ENCODE measurements at regions not wholly inside any gene's neighbourhood (a gene's known extent, or its start where the extent isn't known, plus 50 kb on each side); places are given as distances from the start of the nearest gene placed in this dataset.

GRCh38 chr6:4185846-4186245, 50.5 kb upstream of the ECI2 start:
- no peaks in the 10 kb centered on the region for H3K9me3 ChIP-seq (ENCODE audit: low read length)

DNA sequence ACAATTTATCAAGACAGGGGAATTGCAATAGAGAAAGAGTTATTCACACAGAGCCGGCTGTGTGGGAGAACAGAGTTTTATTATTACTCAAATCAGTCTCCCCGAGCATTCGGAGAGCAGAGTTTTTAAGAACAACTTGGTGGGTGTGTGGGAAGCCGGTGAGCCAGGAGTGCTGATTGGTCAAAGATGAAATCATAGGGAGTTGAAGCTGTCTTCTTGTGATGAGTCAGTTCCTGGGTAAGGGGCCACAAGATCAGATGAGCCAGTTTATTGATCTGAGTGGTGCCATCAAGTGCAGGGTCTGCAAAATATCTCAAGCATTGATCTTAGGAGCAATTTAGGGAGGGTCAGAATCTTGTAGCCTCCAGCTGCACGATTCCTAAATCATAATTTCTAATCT, 50.0 kb upstream of the ECI2 start:
- no peaks in the 10 kb centered on the region for H3K9me3 ChIP-seq (ENCODE audit: low read length)
- H3K9ac ChIP-seq (ENCODE audit: low read length), result no peak overlapping the region
- H4K20me1 ChIP-seq (ENCODE audit: insufficient read depth), result no peaks in the 10 kb centered on the region
- no peak overlapping the region for H3K4me2 ChIP-seq (ENCODE audit: low read length)
- H3K79me2 ChIP-seq (replicated peaks; ENCODE audit: insufficient read depth, low read length), result no peaks in the 10 kb centered on the region
- H3K36me3 ChIP-seq (ENCODE audit: insufficient read depth, low read length), result no peaks in the 10 kb centered on the region
- H3K9me2 ChIP-seq (ENCODE audit: insufficient read depth, low read length), result no peaks in the 10 kb centered on the region
- TF ChIP-seq TAF1 (IDR thresholded peaks at IDR 0.05; ENCODE audit: low read depth) (no peak), SMC3 (conservative IDR thresholded peaks at IDR 0.05; ENCODE audit: poor library complexity) (no peak), POLR2AphosphoS5 (IDR thresholded peaks at IDR 0.05) (no peak), MXI1 (conservative IDR thresholded peaks at IDR 0.05; ENCODE audit: poor library complexity, severe bottlenecking) (no peak), RAD21 (conservative IDR thresholded peaks at IDR 0.05) (no peak), EP300 (conservative IDR thresholded peaks at IDR 0.05; ENCODE audit: poor library complexity, severe bottlenecking) (no peak), EZH2 (IDR thresholded peaks at IDR 0.05; ENCODE audit: borderline replicate concordance, insufficient read depth, low read length, poor library complexity, severe bottlenecking) (no peak)
- TF ChIP-seq, protein P1, sequence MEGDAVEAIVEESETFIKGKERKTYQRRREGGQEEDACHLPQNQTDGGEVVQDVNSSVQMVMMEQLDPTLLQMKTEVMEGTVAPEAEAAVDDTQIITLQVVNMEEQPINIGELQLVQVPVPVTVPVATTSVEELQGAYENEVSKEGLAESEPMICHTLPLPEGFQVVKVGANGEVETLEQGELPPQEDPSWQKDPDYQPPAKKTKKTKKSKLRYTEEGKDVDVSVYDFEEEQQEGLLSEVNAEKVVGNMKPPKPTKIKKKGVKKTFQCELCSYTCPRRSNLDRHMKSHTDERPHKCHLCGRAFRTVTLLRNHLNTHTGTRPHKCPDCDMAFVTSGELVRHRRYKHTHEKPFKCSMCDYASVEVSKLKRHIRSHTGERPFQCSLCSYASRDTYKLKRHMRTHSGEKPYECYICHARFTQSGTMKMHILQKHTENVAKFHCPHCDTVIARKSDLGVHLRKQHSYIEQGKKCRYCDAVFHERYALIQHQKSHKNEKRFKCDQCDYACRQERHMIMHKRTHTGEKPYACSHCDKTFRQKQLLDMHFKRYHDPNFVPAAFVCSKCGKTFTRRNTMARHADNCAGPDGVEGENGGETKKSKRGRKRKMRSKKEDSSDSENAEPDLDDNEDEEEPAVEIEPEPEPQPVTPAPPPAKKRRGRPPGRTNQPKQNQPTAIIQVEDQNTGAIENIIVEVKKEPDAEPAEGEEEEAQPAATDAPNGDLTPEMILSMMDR (IDR thresholded peaks at IDR 0.05; ENCODE audit: poor library complexity, severe bottlenecking), result no peak
- TF ChIP-seq, protein P2, sequence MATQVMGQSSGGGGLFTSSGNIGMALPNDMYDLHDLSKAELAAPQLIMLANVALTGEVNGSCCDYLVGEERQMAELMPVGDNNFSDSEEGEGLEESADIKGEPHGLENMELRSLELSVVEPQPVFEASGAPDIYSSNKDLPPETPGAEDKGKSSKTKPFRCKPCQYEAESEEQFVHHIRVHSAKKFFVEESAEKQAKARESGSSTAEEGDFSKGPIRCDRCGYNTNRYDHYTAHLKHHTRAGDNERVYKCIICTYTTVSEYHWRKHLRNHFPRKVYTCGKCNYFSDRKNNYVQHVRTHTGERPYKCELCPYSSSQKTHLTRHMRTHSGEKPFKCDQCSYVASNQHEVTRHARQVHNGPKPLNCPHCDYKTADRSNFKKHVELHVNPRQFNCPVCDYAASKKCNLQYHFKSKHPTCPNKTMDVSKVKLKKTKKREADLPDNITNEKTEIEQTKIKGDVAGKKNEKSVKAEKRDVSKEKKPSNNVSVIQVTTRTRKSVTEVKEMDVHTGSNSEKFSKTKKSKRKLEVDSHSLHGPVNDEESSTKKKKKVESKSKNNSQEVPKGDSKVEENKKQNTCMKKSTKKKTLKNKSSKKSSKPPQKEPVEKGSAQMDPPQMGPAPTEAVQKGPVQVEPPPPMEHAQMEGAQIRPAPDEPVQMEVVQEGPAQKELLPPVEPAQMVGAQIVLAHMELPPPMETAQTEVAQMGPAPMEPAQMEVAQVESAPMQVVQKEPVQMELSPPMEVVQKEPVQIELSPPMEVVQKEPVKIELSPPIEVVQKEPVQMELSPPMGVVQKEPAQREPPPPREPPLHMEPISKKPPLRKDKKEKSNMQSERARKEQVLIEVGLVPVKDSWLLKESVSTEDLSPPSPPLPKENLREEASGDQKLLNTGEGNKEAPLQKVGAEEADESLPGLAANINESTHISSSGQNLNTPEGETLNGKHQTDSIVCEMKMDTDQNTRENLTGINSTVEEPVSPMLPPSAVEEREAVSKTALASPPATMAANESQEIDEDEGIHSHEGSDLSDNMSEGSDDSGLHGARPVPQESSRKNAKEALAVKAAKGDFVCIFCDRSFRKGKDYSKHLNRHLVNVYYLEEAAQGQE (IDR thresholded peaks at IDR 0.05; ENCODE audit: borderline replicate concordance), result no peak
- H2AFZ ChIP-seq (ENCODE audit: low read depth, low read length), result no peak overlapping the region
- no peaks in the 10 kb centered on the region for H3K27me3 ChIP-seq (ENCODE audit: insufficient read depth, low read depth, low read length)
- H3F3A ChIP-seq (ENCODE audit: insufficient read depth, low read length, poor library complexity, severe bottlenecking), result no peaks in the 10 kb centered on the region
- H3K27ac ChIP-seq (ENCODE audit: low read length), result no peak overlapping the region
- no peak overlapping the region for H3K4me3 ChIP-seq (ENCODE audit: low read length)

More at GRCh38 chr6:4185846-4186245, 50.5 kb upstream of the ECI2 start:
- Histone ChIP-seq H3K9ac (ENCODE audit: low read length) (no peak overlapping the region), H3K9me2 (ENCODE audit: insufficient read depth, low read length) (no peaks in the 10 kb centered on the region), H3K79me2 (replicated peaks; ENCODE audit: insufficient read depth, low read length) (no peaks in the 10 kb centered on the region), H3K27me3 (ENCODE audit: insufficient read depth, low read depth, low read length) (no peaks in the 10 kb centered on the region), H3K4me2 (ENCODE audit: low read length) (no peak overlapping the region), H3K27ac (ENCODE audit: low read length) (no peak overlapping the region), H3F3A (ENCODE audit: insufficient read depth, low read length, poor library complexity, severe bottlenecking) (no peaks in the 10 kb centered on the region), H2AFZ (ENCODE audit: low read depth, low read length) (no peak overlapping the region), H3K36me3 (ENCODE audit: insufficient read depth, low read length) (no peaks in the 10 kb centered on the region), H3K4me3 (ENCODE audit: low read length) (no peak overlapping the region), H4K20me1 (ENCODE audit: insufficient read depth) (no peaks in the 10 kb centered on the region)
- TF ChIP-seq SMC3 (conservative IDR thresholded peaks at IDR 0.05; ENCODE audit: poor library complexity) (no peak), MXI1 (conservative IDR thresholded peaks at IDR 0.05; ENCODE audit: poor library complexity, severe bottlenecking) (no peak), POLR2AphosphoS5 (IDR thresholded peaks at IDR 0.05) (no peak)
- TF ChIP-seq, protein P1 (IDR thresholded peaks at IDR 0.05; ENCODE audit: poor library complexity, severe bottlenecking), result no peak

Small RNAs in the stretch of these regions (small RNA-seq; reads per million reads assigned to genes)
- gene AL133393.1 (0 reads per million in 3 experiments), gene RNA5SP202 (0.26 to 8.3 (median 0.46) reads per million in 3 experiments)
